ENCODE measurements at regions not wholly inside any gene's neighbourhood (a gene's known extent, or its start where the extent isn't known, plus 50 kb on each side); places are given as distances from the start of the nearest gene placed in this dataset.

DNA sequence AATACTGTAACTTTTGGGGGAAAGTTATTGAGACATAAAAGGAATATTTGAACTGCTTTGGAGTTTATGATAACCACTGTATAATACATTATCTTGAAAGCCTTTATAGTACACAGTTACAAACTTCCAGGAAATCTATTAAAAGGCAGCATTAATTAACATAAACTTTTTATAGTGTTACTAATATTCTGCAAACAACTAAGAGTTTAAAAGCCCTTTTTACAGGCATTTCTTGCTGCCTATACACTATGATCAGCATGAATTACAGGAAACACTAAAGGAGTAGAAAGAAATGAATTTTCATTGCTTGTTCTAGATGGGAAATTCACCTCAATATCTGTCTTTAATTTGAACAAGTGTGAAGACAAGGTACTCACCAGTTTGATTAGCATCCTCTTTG is 252.3 kb upstream of the ZFP64 start:
- no peak overlapping the region for H2AFZ ChIP-seq (replicated peaks; ENCODE audit: low read length, poor library complexity)
- TF ChIP-seq MAFK (IDR thresholded peaks at IDR 0.05; ENCODE audit: low read depth, low read length): no peak
- TF ChIP-seq SMC3 (IDR thresholded peaks at IDR 0.05; ENCODE audit: low read depth, low read length): no peak
- no peak for TF ChIP-seq POLR2A (IDR thresholded peaks at IDR 0.05; ENCODE audit: low read depth, low read length)
- TF ChIP-seq RFX5 (IDR thresholded peaks at IDR 0.05; ENCODE audit: low read depth, low read length): no peak
- TF ChIP-seq FOS (IDR thresholded peaks at IDR 0.05; ENCODE audit: low read depth, low read length): no peak
- no peak for TF ChIP-seq NFE2L2 (IDR thresholded peaks at IDR 0.05; ENCODE audit: low read depth, low read length)
- no peak for TF ChIP-seq CHD1 (IDR thresholded peaks at IDR 0.05; ENCODE audit: low read depth, low read length)
- TF ChIP-seq MAZ (IDR thresholded peaks at IDR 0.05; ENCODE audit: borderline replicate concordance, low read depth, low read length): no peak
- TF ChIP-seq RAD21 (IDR thresholded peaks at IDR 0.05; ENCODE audit: low read length): no peak
- no peak for TF ChIP-seq USF2 (IDR thresholded peaks at IDR 0.05; ENCODE audit: low read depth, low read length)
- TF ChIP-seq, protein P1, sequence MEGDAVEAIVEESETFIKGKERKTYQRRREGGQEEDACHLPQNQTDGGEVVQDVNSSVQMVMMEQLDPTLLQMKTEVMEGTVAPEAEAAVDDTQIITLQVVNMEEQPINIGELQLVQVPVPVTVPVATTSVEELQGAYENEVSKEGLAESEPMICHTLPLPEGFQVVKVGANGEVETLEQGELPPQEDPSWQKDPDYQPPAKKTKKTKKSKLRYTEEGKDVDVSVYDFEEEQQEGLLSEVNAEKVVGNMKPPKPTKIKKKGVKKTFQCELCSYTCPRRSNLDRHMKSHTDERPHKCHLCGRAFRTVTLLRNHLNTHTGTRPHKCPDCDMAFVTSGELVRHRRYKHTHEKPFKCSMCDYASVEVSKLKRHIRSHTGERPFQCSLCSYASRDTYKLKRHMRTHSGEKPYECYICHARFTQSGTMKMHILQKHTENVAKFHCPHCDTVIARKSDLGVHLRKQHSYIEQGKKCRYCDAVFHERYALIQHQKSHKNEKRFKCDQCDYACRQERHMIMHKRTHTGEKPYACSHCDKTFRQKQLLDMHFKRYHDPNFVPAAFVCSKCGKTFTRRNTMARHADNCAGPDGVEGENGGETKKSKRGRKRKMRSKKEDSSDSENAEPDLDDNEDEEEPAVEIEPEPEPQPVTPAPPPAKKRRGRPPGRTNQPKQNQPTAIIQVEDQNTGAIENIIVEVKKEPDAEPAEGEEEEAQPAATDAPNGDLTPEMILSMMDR (conservative IDR thresholded peaks at IDR 0.05; ENCODE audit: low read depth, low read length): no peak
- no peak for TF ChIP-seq RCOR1 (IDR thresholded peaks at IDR 0.05; ENCODE audit: insufficient replicate concordance, low read length)
- no peak for TF ChIP-seq ELK1 (IDR thresholded peaks at IDR 0.05; ENCODE audit: borderline replicate concordance, low read depth, low read length)
- TF ChIP-seq MXI1 (IDR thresholded peaks at IDR 0.05; ENCODE audit: borderline replicate concordance, low read depth, low read length): no peak
- no peak for TF ChIP-seq BHLHE40 (IDR thresholded peaks at IDR 0.05; ENCODE audit: low read depth, low read length)
- no peak overlapping the region for H3K14ac ChIP-seq (replicated peaks; ENCODE audit: low read depth, low read length)
- in situ Hi-C loops (cut with MboI; ENCODE audit: low sequenced_read_pairs) (no loop called here), intact Hi-C loops (cut with micrococcal nuclease) (no loop called here), dilution Hi-C loops (cut with HindIII; ENCODE audit: low sequenced_read_pairs, unreplicated experiment) (no loop called here)
- BruUV-seq (replicated peaks): no TSS peak
- DNase-seq (no peak), ATAC-seq (ENCODE audit: low read depth) (no peak)
- H2BK120ac ChIP-seq (ENCODE audit: low read depth, low read length): no peak overlapping the region
- H2AK9ac ChIP-seq (replicated peaks; ENCODE audit: low read depth, low read length, poor library complexity): no peak overlapping the region
- no peak overlapping the region for H3K4ac ChIP-seq (ENCODE audit: low read depth, low read length)
- H3K9ac ChIP-seq (ENCODE audit: low read depth, low read length): no peak overlapping the region
- no peak overlapping the region for H3K56ac ChIP-seq (ENCODE audit: extremely low read depth, insufficient read depth, low read length)
- no peaks in the 10 kb centered on the region for H3K4me1 ChIP-seq (ENCODE audit: control insufficient read depth, insufficient read depth, low read length)
- no peaks in the 10 kb centered on the region for H3K9me1 ChIP-seq (ENCODE audit: insufficient read depth, low read length)
- no peak overlapping the region for H2BK15ac ChIP-seq (ENCODE audit: low read depth, low read length)
- H3K18ac ChIP-seq (ENCODE audit: low read depth, low read length): no peak overlapping the region
- no peaks in the 10 kb centered on the region for H4K20me1 ChIP-seq (ENCODE audit: insufficient read depth, low read length)
- ChIA-PET CTCF (no interaction called here), POLR2A (ENCODE audit: unreplicated experiment) (no interaction called here)
- H2BK20ac ChIP-seq (ENCODE audit: low read depth, low read length): no peak overlapping the region
- H4K8ac ChIP-seq (ENCODE audit: low read depth in 2 of 2, low read length in 2 of 2): no peak overlapping the region
- H3K4me2 ChIP-seq (ENCODE audit: low read depth, low read length): no peak overlapping the region
- no peaks in the 10 kb centered on the region for H3K79me1 ChIP-seq (ENCODE audit: low read depth in 1 of 2, low read length in 2 of 2)
- H3K23ac ChIP-seq (ENCODE audit: low read depth, low read length): no peak overlapping the region
- no peak overlapping the region for H3K4me3 ChIP-seq (ENCODE audit: insufficient read depth, low read depth, low read length)
- H3K9me3 ChIP-seq (ENCODE audit: control insufficient read depth, insufficient read depth, low read length): peaks cover 3% of the 10 kb centered on the region; the same call in 1 of the 2 replicates
- no peaks in the 10 kb centered on the region for H3K36me3 ChIP-seq (ENCODE audit: control insufficient read depth, insufficient read depth, low read length)
- H2AK5ac ChIP-seq (ENCODE audit: low read depth, low read length): no peak overlapping the region
- H3K27me3 ChIP-seq (ENCODE audit: control insufficient read depth, insufficient read depth, low read length): peaks cover 1% of the 10 kb centered on the region; the same call in 1 of the 2 replicates
- no peak overlapping the region for H4K91ac ChIP-seq (ENCODE audit: insufficient read depth, low read depth, low read length)
- no peak overlapping the region for H3K27ac ChIP-seq (ENCODE audit: insufficient read depth, low read length)
- no peak overlapping the region for H4K5ac ChIP-seq (ENCODE audit: low read depth, low read length)
- H2BK5ac ChIP-seq (ENCODE audit: low read depth, low read length, poor library complexity, severe bottlenecking): no peak overlapping the region

All from IMR-90 (cell line).